ENCODE measurements at regions not wholly inside any gene's neighbourhood (a gene's known extent, or its start where the extent isn't known, plus 50 kb on each side); places are given as distances from the start of the nearest gene placed in this dataset.
A peak's percentile ranks its signal among the peaks of the same experiment; 100 is the strongest.

GRCh38 chr4:123892368-123892976 is 495.9 kb downstream of the SPRY1 start:
- Histone ChIP-seq H3K27me3 (ENCODE audit: insufficient read depth, low read length) (no peaks in the 10 kb centered on the region), H3K9me3 (ENCODE audit: low read length) (no peaks in the 10 kb centered on the region), H3K4me3 (ENCODE audit: low read length) (no peak overlapping the region), H3K36me3 (ENCODE audit: insufficient read depth, low read length) (no peaks in the 10 kb centered on the region), H3K4me1 (ENCODE audit: insufficient read depth, low read length) (peaks cover 3% of the 10 kb centered on the region), H2AFZ (ENCODE audit: low read depth, low read length) (peak overlapping the region; percentile 28)

GRCh38 chr4:123893011-123893981 is 496.7 kb downstream of the SPRY1 start:
- Histone ChIP-seq H3K4me1 (ENCODE audit: insufficient read depth, low read length) (peaks cover 3% of the 10 kb centered on the region), H3K36me3 (ENCODE audit: insufficient read depth, low read length) (no peaks in the 10 kb centered on the region), H3K9me3 (ENCODE audit: low read length) (no peaks in the 10 kb centered on the region), H3K4me3 (ENCODE audit: low read length) (no peak overlapping the region), H3K27me3 (ENCODE audit: insufficient read depth, low read length) (no peaks in the 10 kb centered on the region), H2AFZ (ENCODE audit: low read depth, low read length) (no peak overlapping the region)

GRCh38 chr4:123896446-123897071 is 500.0 kb downstream of the SPRY1 start:
- Histone ChIP-seq H3K9me3 (ENCODE audit: low read length) (no peaks in the 10 kb centered on the region), H3K36me3 (ENCODE audit: insufficient read depth, low read length) (no peaks in the 10 kb centered on the region), H3K4me3 (ENCODE audit: low read length) (no peak overlapping the region), H2AFZ (ENCODE audit: low read depth, low read length) (no peak overlapping the region), H3K4me1 (ENCODE audit: insufficient read depth, low read length) (peaks cover 3% of the 10 kb centered on the region), H3K27me3 (ENCODE audit: insufficient read depth, low read length) (no peaks in the 10 kb centered on the region)

DNA sequence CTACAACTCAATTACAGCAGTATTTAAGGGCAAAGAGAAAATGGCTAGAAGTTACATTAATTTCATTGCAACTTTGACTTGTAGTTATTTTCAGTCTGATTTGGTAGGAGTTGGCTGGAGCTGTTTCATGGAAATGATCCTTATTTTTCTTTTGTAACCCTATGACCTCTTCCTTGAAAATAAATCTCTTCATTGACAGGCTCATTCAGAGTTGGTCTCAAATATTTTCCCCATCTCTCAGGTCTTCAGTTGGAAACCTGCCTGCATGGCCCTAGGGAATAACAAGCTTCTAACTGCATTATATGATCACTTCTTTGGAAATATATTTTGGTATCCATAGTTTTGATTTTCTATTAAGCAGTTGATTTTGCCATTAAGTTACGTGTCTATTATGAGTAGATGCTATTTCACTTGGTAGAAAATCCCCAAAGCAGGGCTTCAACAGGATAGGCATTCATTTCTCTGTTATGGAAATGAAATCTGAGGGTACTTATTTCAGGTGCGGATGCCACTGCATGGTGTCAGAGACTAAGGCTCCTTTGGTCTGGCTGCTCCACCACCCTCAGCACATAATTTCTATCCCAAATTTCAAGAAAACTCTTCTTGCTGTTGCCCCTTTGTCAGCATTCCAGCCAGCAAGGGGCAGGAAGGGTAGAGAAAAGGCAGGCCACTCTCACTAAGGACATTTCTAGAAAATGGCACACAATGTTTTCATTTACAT is 502.5 kb downstream of the SPRY1 start:
- no peaks in the 10 kb centered on the region for H3K4me1 ChIP-seq (ENCODE audit: insufficient read depth, low read length)
- no peaks in the 10 kb centered on the region for H3K27me3 ChIP-seq (ENCODE audit: insufficient read depth, low read length)
- H3K4me3 ChIP-seq (ENCODE audit: low read length): no peak overlapping the region
- no peaks in the 10 kb centered on the region for H3K36me3 ChIP-seq (ENCODE audit: insufficient read depth, low read length)
- no peaks in the 10 kb centered on the region for H3K9me3 ChIP-seq (ENCODE audit: low read length)
- no peak overlapping the region for H2AFZ ChIP-seq (ENCODE audit: low read depth, low read length)

DNA sequence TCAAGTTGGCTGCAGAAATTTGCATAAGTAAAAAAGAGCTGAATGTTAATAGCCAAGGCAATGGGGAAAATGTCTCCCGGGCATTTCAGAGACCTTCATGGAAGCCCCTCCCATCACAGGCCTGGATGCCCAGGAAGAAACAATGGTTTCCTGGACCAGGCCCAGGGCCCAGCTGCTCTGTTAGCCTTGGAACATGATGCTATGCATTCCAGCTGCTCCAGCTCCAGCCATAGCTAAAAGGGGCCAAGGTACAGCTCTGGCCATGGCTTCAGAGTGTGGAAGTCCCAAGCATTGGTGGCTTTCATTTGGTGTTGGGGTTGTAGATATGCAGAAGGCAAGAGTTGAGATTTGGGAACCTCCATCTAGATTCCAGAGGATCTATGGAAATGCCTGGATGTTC is 508.3 kb downstream of the SPRY1 start:
- H3K36me3 ChIP-seq (ENCODE audit: insufficient read depth, low read length): no peaks in the 10 kb centered on the region
- H2AFZ ChIP-seq (ENCODE audit: low read depth, low read length): no peak overlapping the region
- H3K27me3 ChIP-seq (ENCODE audit: insufficient read depth, low read length): no peaks in the 10 kb centered on the region
- H3K4me3 ChIP-seq (ENCODE audit: low read length): no peak overlapping the region
- H3K9me3 ChIP-seq (ENCODE audit: low read length): peaks cover 4% of the 10 kb centered on the region
- H3K4me1 ChIP-seq (ENCODE audit: insufficient read depth, low read length): no peaks in the 10 kb centered on the region

DNA sequence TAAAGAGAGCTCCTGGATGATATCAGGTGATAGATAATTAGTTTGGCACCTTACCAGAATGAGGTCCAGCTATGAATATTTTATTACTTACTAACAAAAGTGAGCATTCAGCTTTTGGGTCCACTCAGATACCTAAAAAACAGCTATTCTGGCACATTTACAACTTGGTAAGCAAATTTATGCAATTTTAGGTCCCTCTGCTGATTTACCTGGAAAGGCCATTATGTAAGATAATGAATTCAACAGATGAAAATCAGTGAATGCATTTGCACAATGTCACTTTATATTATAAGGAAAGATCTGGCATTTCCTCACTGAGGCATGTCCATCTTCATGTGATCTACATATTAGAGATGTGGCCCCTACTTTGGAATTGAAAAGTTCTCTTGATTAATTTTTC is 517.0 kb downstream of the SPRY1 start:
- Histone ChIP-seq H3K27me3 (ENCODE audit: insufficient read depth, low read length) (no peaks in the 10 kb centered on the region), H3K36me3 (ENCODE audit: insufficient read depth, low read length) (no peaks in the 10 kb centered on the region), H2AFZ (ENCODE audit: low read depth, low read length) (no peak overlapping the region), H3K4me1 (ENCODE audit: insufficient read depth, low read length) (no peaks in the 10 kb centered on the region), H3K9me3 (ENCODE audit: low read length) (no peaks in the 10 kb centered on the region), H3K4me3 (ENCODE audit: low read length) (no peak overlapping the region)

DNA sequence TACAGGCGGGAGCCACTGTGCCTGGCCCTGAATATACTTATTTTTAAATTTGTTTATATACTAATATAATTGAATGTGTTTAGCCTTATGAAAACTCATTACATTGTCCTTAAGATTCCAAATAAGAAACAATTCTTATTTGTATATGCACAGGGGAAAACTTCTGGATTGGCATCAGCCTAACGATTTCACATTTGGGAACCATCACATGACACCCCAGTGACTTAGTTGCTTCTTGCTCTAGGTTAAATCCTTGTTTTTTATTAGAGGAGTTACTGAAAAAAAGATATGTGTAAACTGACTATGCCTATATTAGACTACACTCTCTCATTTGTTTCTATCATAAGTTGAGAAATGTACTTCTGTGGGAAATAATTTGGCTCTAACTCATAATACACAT is 520.2 kb downstream of the SPRY1 start:
- H3K4me3 ChIP-seq (ENCODE audit: low read length): no peak overlapping the region
- H2AFZ ChIP-seq (ENCODE audit: low read depth, low read length): no peak overlapping the region
- H3K9me3 ChIP-seq (ENCODE audit: low read length): no peaks in the 10 kb centered on the region
- no peaks in the 10 kb centered on the region for H3K27me3 ChIP-seq (ENCODE audit: insufficient read depth, low read length)
- no peaks in the 10 kb centered on the region for H3K4me1 ChIP-seq (ENCODE audit: insufficient read depth, low read length)
- no peaks in the 10 kb centered on the region for H3K36me3 ChIP-seq (ENCODE audit: insufficient read depth, low read length)

GRCh38 chr4:123919576-123920098 is 523.0 kb downstream of the SPRY1 start:
- Histone ChIP-seq H3K27me3 (ENCODE audit: insufficient read depth, low read length) (no peaks in the 10 kb centered on the region), H2AFZ (ENCODE audit: low read depth, low read length) (no peak overlapping the region), H3K36me3 (ENCODE audit: insufficient read depth, low read length) (no peaks in the 10 kb centered on the region), H3K9me3 (ENCODE audit: low read length) (no peaks in the 10 kb centered on the region), H3K4me1 (ENCODE audit: insufficient read depth, low read length) (no peaks in the 10 kb centered on the region), H3K4me3 (ENCODE audit: low read length) (no peak overlapping the region)

DNA sequence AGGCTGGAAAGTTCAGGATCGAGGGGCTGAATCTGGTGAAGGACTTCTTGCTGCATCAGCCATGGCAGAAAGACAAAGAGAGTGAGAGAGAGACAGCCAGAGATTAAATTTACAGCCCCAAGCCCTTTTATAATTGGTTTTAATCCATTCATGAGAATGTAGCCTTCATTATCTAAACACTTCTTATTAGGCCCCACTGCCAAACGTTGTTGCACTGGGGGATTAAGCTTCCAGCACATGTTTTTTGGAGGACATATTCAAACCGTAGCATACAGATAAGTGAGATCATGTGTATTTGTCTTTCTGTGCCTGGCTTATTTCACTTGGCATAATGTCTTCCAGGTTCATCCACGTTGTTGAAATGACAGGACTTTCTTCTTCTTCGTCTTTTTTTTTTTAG is 524.7 kb downstream of the SPRY1 start:
- H3K4me1 ChIP-seq (ENCODE audit: insufficient read depth, low read length): no peaks in the 10 kb centered on the region
- H3K27me3 ChIP-seq (ENCODE audit: insufficient read depth, low read length): no peaks in the 10 kb centered on the region
- H3K9me3 ChIP-seq (ENCODE audit: low read length): no peaks in the 10 kb centered on the region
- no peak overlapping the region for H2AFZ ChIP-seq (ENCODE audit: low read depth, low read length)
- H3K4me3 ChIP-seq (ENCODE audit: low read length): no peak overlapping the region
- no peaks in the 10 kb centered on the region for H3K36me3 ChIP-seq (ENCODE audit: insufficient read depth, low read length)

DNA sequence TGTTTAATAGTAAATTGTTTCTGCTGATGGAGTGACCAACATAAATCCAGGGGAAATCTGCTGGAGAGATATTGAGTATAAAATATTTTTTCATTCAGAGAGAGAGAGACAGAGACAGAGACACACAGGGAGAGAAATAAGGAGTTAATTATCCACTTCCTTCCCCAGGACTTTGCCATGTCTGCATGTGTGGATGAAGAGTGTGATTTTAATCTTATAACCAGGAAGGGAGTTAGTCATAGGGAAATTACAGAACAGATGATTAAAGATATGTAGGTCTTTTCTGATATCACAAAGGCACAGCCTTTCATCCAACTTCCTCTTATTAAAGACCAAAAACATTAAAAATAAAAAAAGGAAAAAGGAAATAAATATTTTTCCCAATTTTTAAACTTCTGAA is 526.3 kb downstream of the SPRY1 start:
- Histone ChIP-seq H3K4me3 (ENCODE audit: low read length) (no peak overlapping the region), H3K4me1 (ENCODE audit: insufficient read depth, low read length) (peaks cover 2% of the 10 kb centered on the region), H3K36me3 (ENCODE audit: insufficient read depth, low read length) (no peaks in the 10 kb centered on the region), H3K27me3 (ENCODE audit: insufficient read depth, low read length) (no peaks in the 10 kb centered on the region), H2AFZ (ENCODE audit: low read depth, low read length) (no peak overlapping the region), H3K9me3 (ENCODE audit: low read length) (no peaks in the 10 kb centered on the region)

DNA sequence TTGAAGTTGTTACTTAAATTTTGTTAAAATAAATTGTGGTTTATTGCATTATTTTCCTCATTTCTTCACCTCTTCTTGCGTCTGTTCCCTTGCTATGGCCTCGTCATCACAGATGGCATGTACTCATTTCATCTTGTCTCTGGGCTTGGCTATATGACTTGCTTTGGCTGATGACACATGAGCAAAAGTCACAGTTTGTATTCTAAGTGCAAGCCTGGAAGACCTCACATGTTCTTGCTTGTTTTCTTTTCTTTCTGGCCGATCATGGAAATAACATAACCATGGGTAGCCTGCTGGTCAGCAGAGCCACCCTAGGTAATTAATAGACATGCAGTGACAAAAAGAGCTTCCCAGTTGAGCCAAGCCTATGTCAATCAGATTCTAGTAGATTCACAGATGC is 527.9 kb downstream of the SPRY1 start:
- Histone ChIP-seq H2AFZ (ENCODE audit: low read depth, low read length) (no peak overlapping the region), H3K9me3 (ENCODE audit: low read length) (no peaks in the 10 kb centered on the region), H3K27me3 (ENCODE audit: insufficient read depth, low read length) (no peaks in the 10 kb centered on the region), H3K4me3 (ENCODE audit: low read length) (no peak overlapping the region), H3K4me1 (ENCODE audit: insufficient read depth, low read length) (peaks cover 4% of the 10 kb centered on the region), H3K36me3 (ENCODE audit: insufficient read depth, low read length) (no peaks in the 10 kb centered on the region)

DNA sequence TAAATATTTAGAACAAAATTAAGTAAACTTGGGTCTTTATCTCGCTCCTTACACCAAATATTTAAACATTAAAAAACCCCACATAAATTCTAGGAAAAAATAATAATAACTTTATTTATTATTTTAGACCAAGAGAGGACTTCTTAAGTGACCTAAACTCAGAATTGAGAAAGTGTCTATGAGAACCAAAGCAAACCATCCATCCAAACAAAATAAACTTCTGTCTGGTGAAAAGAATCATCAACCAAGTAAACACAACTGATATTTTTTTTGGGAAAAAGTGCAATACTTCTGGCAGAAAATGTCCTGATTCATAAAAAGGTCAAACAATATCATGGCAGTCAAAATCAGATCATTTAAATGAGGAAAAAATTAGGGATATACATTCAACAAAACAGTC is 533.0 kb downstream of the SPRY1 start:
- Histone ChIP-seq H3K4me3 (ENCODE audit: low read length) (no peak overlapping the region), H3K9me3 (ENCODE audit: low read length) (no peaks in the 10 kb centered on the region), H3K36me3 (ENCODE audit: insufficient read depth, low read length) (no peaks in the 10 kb centered on the region), H3K27me3 (ENCODE audit: insufficient read depth, low read length) (no peaks in the 10 kb centered on the region), H2AFZ (ENCODE audit: low read depth, low read length) (no peak overlapping the region), H3K4me1 (ENCODE audit: insufficient read depth, low read length) (peaks cover 4% of the 10 kb centered on the region)

Data from neuron (in vitro differentiated cells).